ENCODE measurements at regions not wholly inside any gene's neighbourhood (a gene's known extent, or its start where the extent isn't known, plus 50 kb on each side); places are given as distances from the start of the nearest gene placed in this dataset.

- Histone ChIP-seq H3K27ac (ENCODE audit: low read depth, low read length) (no peak overlapping the region), H3K4me1 (ENCODE audit: control insufficient read depth, insufficient read depth, low read length) (no peaks in the 10 kb centered on the region), H3K4me3 (ENCODE audit: low read length) (no peak overlapping the region), H3K9me3 (ENCODE audit: control insufficient read depth, low read length) (peaks cover 4% of the 10 kb centered on the region), H3K9ac (ENCODE audit: extremely low read depth, low read length, poor library complexity, severe bottlenecking) (no peak overlapping the region), H3K36me3 (ENCODE audit: control insufficient read depth, insufficient read depth, low read length) (no peaks in the 10 kb centered on the region), H3K27me3 (ENCODE audit: control insufficient read depth, insufficient read depth, low read length, poor library complexity, severe bottlenecking) (peaks cover 23% of the 10 kb centered on the region)
- Mint-ChIP-seq H3K36me3 (ENCODE audit: low read depth) (peaks cover 2% of the 10 kb centered on the region), H3K4me3 (no peak overlapping the region), H3K9me3 (peaks cover 4% of the 10 kb centered on the region), H3K27me3 (ENCODE audit: insufficient read depth) (peaks cover 57% of the 10 kb centered on the region), H3K27ac (no peak overlapping the region), H3K4me1 (peaks cover 21% of the 10 kb centered on the region)
- no peak for TF ChIP-seq CTCF (conservative IDR thresholded peaks at IDR 0.05)
- DNase-seq = no peak
- WGBS, 2 experiments (ENCODE audit: insufficient coverage in 1 of 2, insufficient read length in 1 of 2) = 71 to 72% methylated on average over 12 to 14 of the region's 14 CpGs
These were observed 302.9 kb downstream of the SOX9 start for GRCh38 chr17:72423718-72424117.

- peaks cover 23% of the 10 kb centered on the region for H3K27me3 ChIP-seq (ENCODE audit: control insufficient read depth, insufficient read depth, low read length, poor library complexity, severe bottlenecking)
- H3K4me3 ChIP-seq (ENCODE audit: low read length) = no peak overlapping the region
- no peaks in the 10 kb centered on the region for H3K36me3 ChIP-seq (ENCODE audit: control insufficient read depth, insufficient read depth, low read length)
- Mint-ChIP-seq H3K4me1 (peaks cover 21% of the 10 kb centered on the region), H3K9me3 (no peaks in the 10 kb centered on the region), H3K4me3 (no peak overlapping the region), H3K36me3 (ENCODE audit: low read depth) (no peaks in the 10 kb centered on the region), H3K27ac (no peak overlapping the region), H3K27me3 (ENCODE audit: insufficient read depth) (peaks cover 60% of the 10 kb centered on the region)
- no peak for DNase-seq
- WGBS, 2 experiments (ENCODE audit: insufficient coverage in 1 of 2, insufficient read length in 1 of 2) = 75 to 85% methylated on average over 4 to 11 of the region's 12 CpGs
- H3K9me3 ChIP-seq (ENCODE audit: control insufficient read depth, low read length) = no peaks in the 10 kb centered on the region
- H3K9ac ChIP-seq (ENCODE audit: extremely low read depth, low read length, poor library complexity, severe bottlenecking) = no peak overlapping the region
- no peak overlapping the region for H3K27ac ChIP-seq (ENCODE audit: low read depth, low read length)
- TF ChIP-seq CTCF (conservative IDR thresholded peaks at IDR 0.05) = no peak
- no peaks in the 10 kb centered on the region for H3K4me1 ChIP-seq (ENCODE audit: control insufficient read depth, insufficient read depth, low read length)
These were observed 303.8 kb downstream of the SOX9 start for GRCh38 chr17:72424505-72425117.

GRCh38 chr17:72425133-72425793 is 304.4 kb downstream of the SOX9 start:
- H3K4me3 ChIP-seq (ENCODE audit: low read length) = no peak overlapping the region
- H3K27ac ChIP-seq (ENCODE audit: low read depth, low read length) = no peak overlapping the region
- H3K27me3 ChIP-seq (ENCODE audit: control insufficient read depth, insufficient read depth, low read length, poor library complexity, severe bottlenecking) = peaks cover 23% of the 10 kb centered on the region

More at GRCh38 chr17:72425133-72425793, 304.4 kb downstream of the SOX9 start:
- WGBS, 2 experiments (ENCODE audit: insufficient coverage in 1 of 2, insufficient read length in 1 of 2) = 95 to 98% methylated on average over 7 of the region's 7 CpGs
- H3K9ac ChIP-seq (ENCODE audit: extremely low read depth, low read length, poor library complexity, severe bottlenecking) = no peak overlapping the region
- peaks cover 61% of the 10 kb centered on the region for H3K27me3 Mint-ChIP-seq (ENCODE audit: insufficient read depth)
- no peaks in the 10 kb centered on the region for H3K9me3 Mint-ChIP-seq
- DNase-seq = peak; percentile 35
- no peaks in the 10 kb centered on the region for H3K9me3 ChIP-seq (ENCODE audit: control insufficient read depth, low read length)
- H3K27ac Mint-ChIP-seq = no peak overlapping the region
- H3K4me1 Mint-ChIP-seq = peaks cover 21% of the 10 kb centered on the region
- TF ChIP-seq CTCF (conservative IDR thresholded peaks at IDR 0.05) = no peak
- H3K36me3 Mint-ChIP-seq (ENCODE audit: low read depth) = no peaks in the 10 kb centered on the region
- no peaks in the 10 kb centered on the region for H3K4me1 ChIP-seq (ENCODE audit: control insufficient read depth, insufficient read depth, low read length)
- H3K36me3 ChIP-seq (ENCODE audit: control insufficient read depth, insufficient read depth, low read length) = no peaks in the 10 kb centered on the region
- H3K4me3 Mint-ChIP-seq = no peak overlapping the region

Measured in endodermal cell (in vitro differentiated cells).